SU-DHL-6 (cell line): ENCODE measurements at regions not wholly inside any gene's neighbourhood (a gene's known extent, or its start where the extent isn't known, plus 50 kb on each side); places are given as distances from the start of the nearest gene placed in this dataset.
"Not testable (repeated sequence)": the region's sequence is repeated elsewhere in the genome, so short reads cannot be mapped to it uniquely, and the experiment has no call there.

Experiments
- H2AFZ ChIP-seq: fragments of 200-600 bp; sonication (generic); 2 replicates; pipeline ENCODE4 v1.6.1; 2014; ENCODE audit warnings: low read depth, mild to moderate bottlenecking, moderate library complexity, mixed read lengths, antibody characterized with exemption, low read length; ENCODE audit not compliant: severe bottlenecking
- H3F3A ChIP-seq: fragments of 200-600 bp; shearing (Covaris generic); 2 replicates; pipeline ENCODE4 v1.6.0; 2016; ENCODE audit warnings: antibody characterized with exemption, mild to moderate bottlenecking; ENCODE audit not compliant: insufficient read depth
- H3K27ac ChIP-seq: fragments of 200-600 bp; sonication (generic); 2 replicates; pipeline ENCODE4 v1.5.1; 2016; ENCODE audit warnings: low read depth, mild to moderate bottlenecking, low read length, moderate library complexity, mixed read lengths
- H3K27me3 ChIP-seq: fragments of 200-600 bp; sonication (generic), shearing (Covaris generic); 2 replicates; pipeline ENCODE4 v1.6.0; 2014; ENCODE audit warnings: mild to moderate bottlenecking, low read length
- H3K36me3 ChIP-seq: fragments of 200-600 bp; sonication (generic); 2 replicates; pipeline ENCODE4 v1.6.1; 2014; ENCODE audit warnings: mild to moderate bottlenecking, low read length, mixed read lengths
- H3K4me2 ChIP-seq: fragments of 300-600, 200-600 bp; shearing (Covaris generic), sonication (generic); 2 replicates; pipeline ENCODE4 v1.6.0; 2014; ENCODE audit warnings: low read length, low read depth, mild to moderate bottlenecking; ENCODE audit not compliant: poor library complexity, severe bottlenecking
- H3K4me3 ChIP-seq: fragments of 200-600 bp; sonication (generic); 2 replicates; pipeline ENCODE4 v1.5.1; 2014; ENCODE audit warnings: antibody characterized with exemption, low read length, mild to moderate bottlenecking, mixed read lengths; ENCODE audit not compliant: insufficient read depth, poor library complexity, severe bottlenecking
- H3K79me2 ChIP-seq: fragments of 200-600 bp; sonication (generic); 2 replicates; pipeline ENCODE4 v1.6.1; 2014; ENCODE audit warnings: mild to moderate bottlenecking, low read length, moderate library complexity; ENCODE audit not compliant: insufficient read depth
- H3K9ac ChIP-seq: fragments of 200-600 bp; sonication (generic); 2 replicates; pipeline ENCODE4 v1.7.0; 2014; ENCODE audit warnings: mild to moderate bottlenecking, low read length
- H3K9me2 ChIP-seq: fragments of 200-600 bp; sonication (generic); replicated peaks from 2 replicates; pipeline ENCODE4 v1.6.1; 2014; ENCODE audit warnings: low read length; ENCODE audit not compliant: insufficient read depth
- H3K9me3 ChIP-seq: fragments of 200-600 bp; sonication (generic); 2 replicates; pipeline ENCODE4 v1.6.1; 2014; ENCODE audit warnings: low read length, mixed read lengths; ENCODE audit not compliant: insufficient read depth
- H4K20me1 ChIP-seq: fragments of 200-600 bp; sonication (generic); 2 replicates; pipeline ENCODE4 v1.6.1; 2014; ENCODE audit warnings: low read depth, mild to moderate bottlenecking, antibody characterized with exemption, low read length, moderate library complexity, mixed read lengths
- EZH2phosphoT487 ChIP-seq: fragments of 200-600 bp; sonication (generic), shearing (Covaris generic); conservative IDR thresholded peaks from 2 replicates; pipeline ENCODE4 v1.6.1; 2018; ENCODE audit warnings: mild to moderate bottlenecking, antibody characterized with exemption, low read length, moderate library complexity, mixed read lengths
- TF ChIP-seq, protein P1 (sequence below): fragments of 200-600 bp; sonication (generic); IDR thresholded peaks from one replicate; pipeline ENCODE4 v1.5.1; 2017; ENCODE audit warnings: antibody characterized with exemption, mild to moderate bottlenecking, low read length, moderate library complexity; ENCODE audit not compliant: insufficient read depth, poor library complexity, severe bottlenecking

- Histone ChIP-seq H3F3A (no peaks in the 10 kb centered on the region), H3K27me3 (no peaks in the 10 kb centered on the region), H3K27ac (no peak overlapping the region), H3K9me3 (no peaks in the 10 kb centered on the region), H3K9ac (no peak overlapping the region), H2AFZ (no peak overlapping the region), H3K79me2 (no peaks in the 10 kb centered on the region), H3K9me2 (no peaks in the 10 kb centered on the region), H3K36me3 (no peaks in the 10 kb centered on the region), H4K20me1 (no peaks in the 10 kb centered on the region), H3K4me2 (no peak overlapping the region), H3K4me3 (no peak overlapping the region)
- no peak for TF ChIP-seq EZH2phosphoT487
- TF ChIP-seq, protein P1, sequence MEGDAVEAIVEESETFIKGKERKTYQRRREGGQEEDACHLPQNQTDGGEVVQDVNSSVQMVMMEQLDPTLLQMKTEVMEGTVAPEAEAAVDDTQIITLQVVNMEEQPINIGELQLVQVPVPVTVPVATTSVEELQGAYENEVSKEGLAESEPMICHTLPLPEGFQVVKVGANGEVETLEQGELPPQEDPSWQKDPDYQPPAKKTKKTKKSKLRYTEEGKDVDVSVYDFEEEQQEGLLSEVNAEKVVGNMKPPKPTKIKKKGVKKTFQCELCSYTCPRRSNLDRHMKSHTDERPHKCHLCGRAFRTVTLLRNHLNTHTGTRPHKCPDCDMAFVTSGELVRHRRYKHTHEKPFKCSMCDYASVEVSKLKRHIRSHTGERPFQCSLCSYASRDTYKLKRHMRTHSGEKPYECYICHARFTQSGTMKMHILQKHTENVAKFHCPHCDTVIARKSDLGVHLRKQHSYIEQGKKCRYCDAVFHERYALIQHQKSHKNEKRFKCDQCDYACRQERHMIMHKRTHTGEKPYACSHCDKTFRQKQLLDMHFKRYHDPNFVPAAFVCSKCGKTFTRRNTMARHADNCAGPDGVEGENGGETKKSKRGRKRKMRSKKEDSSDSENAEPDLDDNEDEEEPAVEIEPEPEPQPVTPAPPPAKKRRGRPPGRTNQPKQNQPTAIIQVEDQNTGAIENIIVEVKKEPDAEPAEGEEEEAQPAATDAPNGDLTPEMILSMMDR, result no peak
Measured at GRCh38 chr17:22303865-22304264, 611.5 kb downstream of the KCNJ18 start.

DNA sequence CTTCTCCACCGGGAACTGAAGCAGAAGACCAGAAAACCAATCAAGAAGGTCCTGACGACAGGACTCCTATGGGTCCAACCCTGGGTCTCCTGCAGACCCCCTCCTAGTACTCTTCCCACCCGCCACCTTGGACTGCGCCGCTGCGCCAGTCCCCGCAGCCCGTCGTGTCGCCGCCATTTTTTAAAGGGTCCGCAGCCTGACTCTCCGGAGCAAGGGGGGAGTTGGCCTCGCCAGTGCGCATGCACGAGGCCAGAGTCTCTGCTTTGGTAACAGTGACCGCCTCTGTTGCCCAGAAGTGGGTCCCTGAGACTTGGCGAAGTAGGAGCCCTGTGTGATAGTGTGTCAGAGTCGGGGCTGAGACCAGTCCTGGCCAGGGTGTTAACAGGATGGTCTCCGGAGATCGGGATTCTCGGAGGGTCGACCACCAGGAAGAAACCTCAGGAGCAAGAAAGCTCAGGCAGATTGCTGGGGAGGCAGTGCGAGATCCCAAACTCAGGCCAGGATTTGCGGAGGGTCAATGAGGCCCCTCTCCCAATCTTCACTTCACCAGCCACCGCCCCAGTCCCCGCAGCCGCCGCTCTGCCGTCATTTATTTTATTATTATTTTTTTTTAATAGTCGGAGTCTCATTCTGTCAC lies 612.5 kb downstream of the KCNJ18 start:
- no peak overlapping the region for H3K4me3 ChIP-seq
- H3F3A ChIP-seq, result no peaks in the 10 kb centered on the region
- H3K9me3 ChIP-seq, result no peaks in the 10 kb centered on the region
- H3K27me3 ChIP-seq, result no peaks in the 10 kb centered on the region
- H3K4me2 ChIP-seq, result no peak overlapping the region
- no peaks in the 10 kb centered on the region for H3K9me2 ChIP-seq
- no peaks in the 10 kb centered on the region for H3K79me2 ChIP-seq
- no peak overlapping the region for H3K9ac ChIP-seq
- H4K20me1 ChIP-seq, result no peaks in the 10 kb centered on the region
- TF ChIP-seq, protein P1, result no peak
- no peak for TF ChIP-seq EZH2phosphoT487
- H3K36me3 ChIP-seq, result no peaks in the 10 kb centered on the region
- H2AFZ ChIP-seq, result no peak overlapping the region
- H3K27ac ChIP-seq, result no peak overlapping the region

- H3K4me2 ChIP-seq, result no peak overlapping the region
- H3K79me2 ChIP-seq, result no peaks in the 10 kb centered on the region
- H3K36me3 ChIP-seq, result no peaks in the 10 kb centered on the region
- H3K27me3 ChIP-seq, result no peaks in the 10 kb centered on the region
- TF ChIP-seq, protein P1, result no peak
- TF ChIP-seq EZH2phosphoT487, result no peak
- no peaks in the 10 kb centered on the region for H3F3A ChIP-seq
- H4K20me1 ChIP-seq, result no peaks in the 10 kb centered on the region
- no peaks in the 10 kb centered on the region for H3K9me2 ChIP-seq
- no peak overlapping the region for H3K4me3 ChIP-seq
- no peak overlapping the region for H3K27ac ChIP-seq
- H2AFZ ChIP-seq, result no peak overlapping the region
- no peak overlapping the region for H3K9ac ChIP-seq
- no peaks in the 10 kb centered on the region for H3K9me3 ChIP-seq
Measured at GRCh38 chr17:22305356-22306071, 613.2 kb downstream of the KCNJ18 start.

DNA sequence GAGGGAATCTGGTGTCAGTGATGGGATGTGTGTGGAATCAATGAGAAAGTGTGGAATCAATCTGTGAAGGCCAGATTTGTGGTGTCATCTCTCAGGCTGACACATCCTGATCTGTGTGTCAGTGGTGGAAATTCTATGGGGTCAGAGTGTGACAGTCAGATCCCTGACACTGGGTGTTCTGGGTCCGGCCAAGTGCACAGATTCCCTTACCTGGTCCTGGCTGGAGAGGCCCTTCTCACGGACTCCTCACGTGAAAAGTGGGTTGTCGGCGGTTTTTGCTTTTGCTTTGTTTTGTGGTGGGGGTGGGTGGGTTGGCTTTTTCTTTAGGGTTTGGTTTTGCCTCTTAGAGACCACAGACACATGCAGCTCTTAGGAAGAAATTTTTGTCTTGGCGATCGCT lies 618.0 kb downstream of the KCNJ18 start:
- not testable (repeated sequence) for H3K4me3 ChIP-seq, H3K79me2 ChIP-seq, H3K9ac ChIP-seq, H3K36me3 ChIP-seq, H3K9me3 ChIP-seq, H3K4me2 ChIP-seq, H4K20me1 ChIP-seq, H3F3A ChIP-seq, H3K27ac ChIP-seq, H3K9me2 ChIP-seq, H3K27me3 ChIP-seq, H2AFZ ChIP-seq
